Osteocyte (in vitro differentiated cells): ENCODE measurements at regions not wholly inside any gene's neighbourhood (a gene's known extent, or its start where the extent isn't known, plus 50 kb on each side); places are given as distances from the start of the nearest gene placed in this dataset.

Experiments used
- DNase-seq: peaks from one replicate; pipeline ENCODE4 v3.0.0; 2021; ENCODE audit warnings: mixed read lengths; ENCODE audit not compliant: unreplicated experiment; ENCODE audit errors: extremely low spot score
- H3K27ac Mint-ChIP-seq: one replicate; pipeline ENCODE4 v1.8.0; 2021; ENCODE audit warnings: mild to moderate bottlenecking, mixed read lengths; ENCODE audit not compliant: unreplicated experiment
- H3K27me3 Mint-ChIP-seq: one replicate; pipeline ENCODE4 v1.8.0; 2021; ENCODE audit warnings: mixed read lengths; ENCODE audit not compliant: unreplicated experiment
- H3K36me3 Mint-ChIP-seq: one replicate; pipeline ENCODE4 v1.8.0; 2021; ENCODE audit warnings: mixed read lengths; ENCODE audit not compliant: unreplicated experiment
- H3K4me1 Mint-ChIP-seq: one replicate; pipeline ENCODE4 v1.8.0; 2021; ENCODE audit warnings: mixed read lengths; ENCODE audit not compliant: unreplicated experiment
- H3K4me3 Mint-ChIP-seq: one replicate; pipeline ENCODE4 v1.8.0; 2021; ENCODE audit warnings: mild to moderate bottlenecking, moderate library complexity, mixed read lengths; ENCODE audit not compliant: unreplicated experiment
- H3K9me3 Mint-ChIP-seq: one replicate; pipeline ENCODE4 v1.8.0; 2021; ENCODE audit warnings: mixed read lengths; ENCODE audit not compliant: unreplicated experiment
- TF ChIP-seq, protein P1 (sequence below): fragments of 200-600 bp; sonication (generic); IDR thresholded peaks from 2 replicates; pipeline ENCODE4 v1.5.0; 2021; ENCODE audit warnings: antibody characterized with exemption, mild to moderate bottlenecking, moderate library complexity

- TF ChIP-seq, protein P1, sequence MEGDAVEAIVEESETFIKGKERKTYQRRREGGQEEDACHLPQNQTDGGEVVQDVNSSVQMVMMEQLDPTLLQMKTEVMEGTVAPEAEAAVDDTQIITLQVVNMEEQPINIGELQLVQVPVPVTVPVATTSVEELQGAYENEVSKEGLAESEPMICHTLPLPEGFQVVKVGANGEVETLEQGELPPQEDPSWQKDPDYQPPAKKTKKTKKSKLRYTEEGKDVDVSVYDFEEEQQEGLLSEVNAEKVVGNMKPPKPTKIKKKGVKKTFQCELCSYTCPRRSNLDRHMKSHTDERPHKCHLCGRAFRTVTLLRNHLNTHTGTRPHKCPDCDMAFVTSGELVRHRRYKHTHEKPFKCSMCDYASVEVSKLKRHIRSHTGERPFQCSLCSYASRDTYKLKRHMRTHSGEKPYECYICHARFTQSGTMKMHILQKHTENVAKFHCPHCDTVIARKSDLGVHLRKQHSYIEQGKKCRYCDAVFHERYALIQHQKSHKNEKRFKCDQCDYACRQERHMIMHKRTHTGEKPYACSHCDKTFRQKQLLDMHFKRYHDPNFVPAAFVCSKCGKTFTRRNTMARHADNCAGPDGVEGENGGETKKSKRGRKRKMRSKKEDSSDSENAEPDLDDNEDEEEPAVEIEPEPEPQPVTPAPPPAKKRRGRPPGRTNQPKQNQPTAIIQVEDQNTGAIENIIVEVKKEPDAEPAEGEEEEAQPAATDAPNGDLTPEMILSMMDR: no peak
- Mint-ChIP-seq H3K27ac (no peak overlapping the region), H3K9me3 (peaks cover 9% of the 10 kb centered on the region), H3K4me3 (no peak overlapping the region), H3K27me3 (peaks cover 5% of the 10 kb centered on the region), H3K4me1 (peaks cover 4% of the 10 kb centered on the region), H3K36me3 (peaks cover 6% of the 10 kb centered on the region)
- DNase-seq: no peak
Measured at GRCh38 chr9:81264516-81264915, 424.8 kb downstream of the TLE1 start.

- Mint-ChIP-seq H3K27me3 (peaks cover 9% of the 10 kb centered on the region), H3K27ac (no peak overlapping the region), H3K36me3 (peaks cover 6% of the 10 kb centered on the region), H3K9me3 (peaks cover 7% of the 10 kb centered on the region), H3K4me3 (no peak overlapping the region), H3K4me1 (no peaks in the 10 kb centered on the region)
- DNase-seq: no peak
- TF ChIP-seq, protein P1: no peak
Measured at GRCh38 chr9:81259896-81260295, 429.5 kb downstream of the TLE1 start.

GRCh38 chr9:81256368-81256767 lies 433.0 kb downstream of the TLE1 start:
- H3K4me3 Mint-ChIP-seq: no peak overlapping the region
- no peak overlapping the region for H3K27ac Mint-ChIP-seq
- H3K9me3 Mint-ChIP-seq: peaks cover 6% of the 10 kb centered on the region
- TF ChIP-seq, protein P1: no peak
- DNase-seq: no peak
- H3K36me3 Mint-ChIP-seq: peaks cover 6% of the 10 kb centered on the region
- H3K27me3 Mint-ChIP-seq: peaks cover 9% of the 10 kb centered on the region
- H3K4me1 Mint-ChIP-seq: no peaks in the 10 kb centered on the region

DNA sequence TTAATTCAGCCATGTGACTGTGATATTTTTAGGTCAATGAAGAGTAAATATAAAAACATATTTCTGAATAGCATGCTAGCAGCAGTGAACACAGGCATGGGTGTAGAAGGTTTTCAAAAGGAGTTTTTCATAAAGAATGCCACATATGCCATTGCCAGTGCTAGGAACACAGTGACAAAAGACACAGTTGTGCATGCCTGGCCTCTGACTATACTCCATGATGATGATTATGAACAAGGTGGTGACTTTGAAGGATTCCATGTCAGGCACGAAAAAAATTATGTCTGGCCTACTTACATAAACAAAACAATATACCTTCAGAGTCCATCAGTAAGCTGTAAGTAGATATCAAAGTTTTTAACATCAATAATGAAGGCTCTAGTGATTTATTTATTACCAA lies 438.7 kb downstream of the TLE1 start:
- Mint-ChIP-seq H3K4me3 (no peak overlapping the region), H3K36me3 (no peaks in the 10 kb centered on the region), H3K4me1 (no peaks in the 10 kb centered on the region), H3K9me3 (peaks cover 4% of the 10 kb centered on the region), H3K27me3 (no peaks in the 10 kb centered on the region), H3K27ac (no peak overlapping the region)
- TF ChIP-seq, protein P1: no peak
- no peak for DNase-seq

GRCh38 chr9:81250041-81250440 lies 439.3 kb downstream of the TLE1 start:
- H3K36me3 Mint-ChIP-seq: no peaks in the 10 kb centered on the region
- DNase-seq: no peak
- H3K27ac Mint-ChIP-seq: no peak overlapping the region
- H3K4me3 Mint-ChIP-seq: no peak overlapping the region
- TF ChIP-seq, protein P1: no peak
- H3K27me3 Mint-ChIP-seq: no peaks in the 10 kb centered on the region
- peaks cover 4% of the 10 kb centered on the region for H3K9me3 Mint-ChIP-seq
- H3K4me1 Mint-ChIP-seq: no peaks in the 10 kb centered on the region
